ENCODE measurements at regions not wholly inside any gene's neighbourhood (a gene's known extent, or its start where the extent isn't known, plus 50 kb on each side); places are given as distances from the start of the nearest gene placed in this dataset.

- Histone ChIP-seq H3K4me3 (no peak overlapping the region), H3K36me3 (no peaks in the 10 kb centered on the region), H3K9me3 (ENCODE audit: low read depth) (no peaks in the 10 kb centered on the region), H3K27me3 (no peaks in the 10 kb centered on the region), H3K4me1 (ENCODE audit: low read depth) (peaks cover 12% of the 10 kb centered on the region), H3K27ac (no peak overlapping the region)
- no peak for TF ChIP-seq CTCF (IDR thresholded peaks at IDR 0.05; ENCODE audit: low read depth, low read length)
- no peak for DNase-seq (ENCODE audit: low read depth in 1 of 2, low spot score in 1 of 2)
Measured at GRCh38 chr1:116258668-116259419, 114.2 kb upstream of the ATP1A1 start.

GRCh38 chr1:116259663-116260062 lies 113.4 kb upstream of the ATP1A1 start:
- H3K4me1 ChIP-seq (ENCODE audit: low read depth) = peaks cover 20% of the 10 kb centered on the region
- H3K36me3 ChIP-seq = no peaks in the 10 kb centered on the region
- no peak overlapping the region for H3K27ac ChIP-seq
- no peak overlapping the region for H3K4me3 ChIP-seq
- H3K27me3 ChIP-seq = no peaks in the 10 kb centered on the region
- no peaks in the 10 kb centered on the region for H3K9me3 ChIP-seq (ENCODE audit: low read depth)
- TF ChIP-seq CTCF (IDR thresholded peaks at IDR 0.05; ENCODE audit: low read depth, low read length) = no peak
- DNase-seq (ENCODE audit: low read depth in 1 of 2, low spot score in 1 of 2) = no peak

- DNase-seq (ENCODE audit: low read depth in 1 of 2, low spot score in 1 of 2) = no peak
Measured at GRCh38 chr1:116260115-116260514, 112.9 kb upstream of the ATP1A1 start.

GRCh38 chr1:116260621-116261020 lies 112.4 kb upstream of the ATP1A1 start:
- peaks cover 15% of the 10 kb centered on the region for H3K4me1 ChIP-seq (ENCODE audit: low read depth)
- no peaks in the 10 kb centered on the region for H3K9me3 ChIP-seq (ENCODE audit: low read depth)
- no peak for TF ChIP-seq CTCF (IDR thresholded peaks at IDR 0.05; ENCODE audit: low read depth, low read length)
- no peaks in the 10 kb centered on the region for H3K36me3 ChIP-seq
- no peaks in the 10 kb centered on the region for H3K27me3 ChIP-seq
- peak in 1 of 2 donors; percentile 10 for DNase-seq (ENCODE audit: low read depth in 1 of 2, low spot score in 1 of 2)
- H3K4me3 ChIP-seq = no peak overlapping the region
- H3K27ac ChIP-seq = no peak overlapping the region

More at GRCh38 chr1:116260115-116260514, 112.9 kb upstream of the ATP1A1 start:
- H3K27me3 ChIP-seq = no peaks in the 10 kb centered on the region
- H3K4me1 ChIP-seq (ENCODE audit: low read depth) = peaks cover 20% of the 10 kb centered on the region
- TF ChIP-seq CTCF (IDR thresholded peaks at IDR 0.05; ENCODE audit: low read depth, low read length) = no peak
- H3K9me3 ChIP-seq (ENCODE audit: low read depth) = no peaks in the 10 kb centered on the region
- no peak overlapping the region for H3K27ac ChIP-seq
- no peak overlapping the region for H3K4me3 ChIP-seq
- H3K36me3 ChIP-seq = no peaks in the 10 kb centered on the region

- peak in 1 of 2 donors; percentile 81 for DNase-seq (ENCODE audit: low read depth in 1 of 2, low spot score in 1 of 2)
- H3K4me3 ChIP-seq = no peak overlapping the region
- no peak for TF ChIP-seq CTCF (IDR thresholded peaks at IDR 0.05; ENCODE audit: low read depth, low read length)
- no peaks in the 10 kb centered on the region for H3K36me3 ChIP-seq
- no peak overlapping the region for H3K27ac ChIP-seq
- H3K9me3 ChIP-seq (ENCODE audit: low read depth) = no peaks in the 10 kb centered on the region
- no peaks in the 10 kb centered on the region for H3K27me3 ChIP-seq
- H3K4me1 ChIP-seq (ENCODE audit: low read depth) = peaks cover 10% of the 10 kb centered on the region
Measured at GRCh38 chr1:116261227-116261626, 111.8 kb upstream of the ATP1A1 start.
